ENCODE measurements at regions not wholly inside any gene's neighbourhood (a gene's known extent, or its start where the extent isn't known, plus 50 kb on each side); places are given as distances from the start of the nearest gene placed in this dataset.

DNA sequence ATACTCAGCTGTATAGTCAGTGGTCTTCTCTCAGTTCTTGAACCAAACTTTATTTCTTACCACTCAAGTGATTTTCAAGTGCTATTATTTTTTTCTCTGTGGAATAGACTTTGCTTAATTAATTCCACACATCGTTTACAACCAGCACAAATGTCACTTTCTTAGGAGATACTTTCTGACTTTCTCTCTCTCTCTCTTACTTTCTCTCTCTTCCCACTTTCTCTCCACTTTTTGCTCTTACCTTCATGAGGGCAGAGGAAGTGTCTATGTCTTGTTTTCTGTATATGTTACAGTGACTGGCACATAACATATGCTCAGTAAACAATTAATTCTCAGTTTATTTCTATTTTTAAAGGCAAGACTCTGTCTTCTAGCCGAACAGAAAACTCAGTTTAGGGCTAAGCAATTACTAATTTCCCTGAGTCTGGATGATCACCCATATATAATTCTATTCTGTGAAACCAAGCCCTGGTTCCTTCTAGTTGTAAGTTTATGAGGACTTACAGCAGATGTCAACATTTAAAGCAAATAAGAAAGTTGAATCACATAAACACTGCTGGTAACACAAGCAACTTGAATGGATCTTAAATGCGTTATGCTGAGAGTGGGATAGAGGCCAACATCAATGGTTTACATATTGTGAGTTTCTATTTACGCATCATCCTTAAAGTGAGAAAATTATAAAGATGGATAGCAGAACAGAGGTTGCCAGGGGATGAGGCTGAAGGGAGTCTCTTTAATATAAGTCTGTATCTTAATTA lies 791.4 kb downstream of the MTRR start:
- TF ChIP-seq, protein P1, sequence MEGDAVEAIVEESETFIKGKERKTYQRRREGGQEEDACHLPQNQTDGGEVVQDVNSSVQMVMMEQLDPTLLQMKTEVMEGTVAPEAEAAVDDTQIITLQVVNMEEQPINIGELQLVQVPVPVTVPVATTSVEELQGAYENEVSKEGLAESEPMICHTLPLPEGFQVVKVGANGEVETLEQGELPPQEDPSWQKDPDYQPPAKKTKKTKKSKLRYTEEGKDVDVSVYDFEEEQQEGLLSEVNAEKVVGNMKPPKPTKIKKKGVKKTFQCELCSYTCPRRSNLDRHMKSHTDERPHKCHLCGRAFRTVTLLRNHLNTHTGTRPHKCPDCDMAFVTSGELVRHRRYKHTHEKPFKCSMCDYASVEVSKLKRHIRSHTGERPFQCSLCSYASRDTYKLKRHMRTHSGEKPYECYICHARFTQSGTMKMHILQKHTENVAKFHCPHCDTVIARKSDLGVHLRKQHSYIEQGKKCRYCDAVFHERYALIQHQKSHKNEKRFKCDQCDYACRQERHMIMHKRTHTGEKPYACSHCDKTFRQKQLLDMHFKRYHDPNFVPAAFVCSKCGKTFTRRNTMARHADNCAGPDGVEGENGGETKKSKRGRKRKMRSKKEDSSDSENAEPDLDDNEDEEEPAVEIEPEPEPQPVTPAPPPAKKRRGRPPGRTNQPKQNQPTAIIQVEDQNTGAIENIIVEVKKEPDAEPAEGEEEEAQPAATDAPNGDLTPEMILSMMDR (IDR thresholded peaks at IDR 0.05): no peak
- TF ChIP-seq POLR2A (IDR thresholded peaks at IDR 0.05): no peak

All from lower leg skin (tissue), 3 donors.